ENCODE measurements at regions not wholly inside any gene's neighbourhood (a gene's known extent, or its start where the extent isn't known, plus 50 kb on each side); places are given as distances from the start of the nearest gene placed in this dataset.

DNA sequence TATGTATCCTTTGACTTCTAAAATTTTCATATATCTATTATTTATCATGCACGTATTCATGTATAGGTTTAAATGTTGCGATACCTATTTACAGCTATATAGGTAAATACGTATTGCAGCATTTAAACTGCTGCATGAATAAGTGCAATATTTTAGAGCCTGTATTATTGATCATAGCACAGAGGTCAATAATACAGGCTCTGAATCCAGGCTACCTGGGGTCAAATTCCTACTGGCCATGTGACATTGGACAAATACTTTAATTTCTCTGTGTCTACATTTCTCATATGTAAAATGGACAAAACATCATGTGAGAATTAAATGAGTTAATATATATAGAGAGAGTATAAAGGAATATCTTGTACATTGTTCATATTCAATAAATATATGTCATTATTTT lies 352.9 kb upstream of the ROBO2 start:
- no peak overlapping the region for H3K4me3 ChIP-seq (ENCODE audit: control extremely low read depth in 1 of 5, extremely low read depth in 1 of 5, insufficient read depth in 1 of 5, low read depth in 2 of 5, low read length in 4 of 5)
- intact Hi-C loops (cut with micrococcal nuclease) = no loop called here
- no peak overlapping the region for H3K27ac ChIP-seq (ENCODE audit: low read length in 2 of 2)
- no peak overlapping the region for H2AFZ ChIP-seq (ENCODE audit: insufficient read depth, low read depth, low read length, poor library complexity, severe bottlenecking)
- POLR2A ChIA-PET = no interaction called here
- H4K20me1 ChIP-seq (ENCODE audit: control insufficient read depth, insufficient read depth, low read length, poor library complexity, severe bottlenecking) = no peaks in the 10 kb centered on the region
- H3K36me3 ChIP-seq (replicated peaks in 1 of 2; ENCODE audit: control extremely low read depth in 1 of 2, control insufficient read depth in 1 of 2, extremely low read depth in 1 of 2, insufficient read depth in 2 of 2, low read length in 1 of 2) = no peaks in the 10 kb centered on the region
- no peaks in the 10 kb centered on the region for H3K4me1 Mint-ChIP-seq
- peaks cover 7% of the 10 kb centered on the region for H3K9me3 Mint-ChIP-seq (ENCODE audit: insufficient read depth)
- H3K9ac ChIP-seq (ENCODE audit: low read length) = no peak overlapping the region
- no peaks in the 10 kb centered on the region for H3K4me1 ChIP-seq (ENCODE audit: control insufficient read depth in 2 of 2, insufficient read depth in 2 of 2, low read length in 2 of 2)
- no peak for TF ChIP-seq EZH2 (IDR thresholded peaks at IDR 0.05; ENCODE audit: borderline replicate concordance, insufficient read depth, low read depth, low read length, poor library complexity, severe bottlenecking)
- TF ChIP-seq, protein P1, sequence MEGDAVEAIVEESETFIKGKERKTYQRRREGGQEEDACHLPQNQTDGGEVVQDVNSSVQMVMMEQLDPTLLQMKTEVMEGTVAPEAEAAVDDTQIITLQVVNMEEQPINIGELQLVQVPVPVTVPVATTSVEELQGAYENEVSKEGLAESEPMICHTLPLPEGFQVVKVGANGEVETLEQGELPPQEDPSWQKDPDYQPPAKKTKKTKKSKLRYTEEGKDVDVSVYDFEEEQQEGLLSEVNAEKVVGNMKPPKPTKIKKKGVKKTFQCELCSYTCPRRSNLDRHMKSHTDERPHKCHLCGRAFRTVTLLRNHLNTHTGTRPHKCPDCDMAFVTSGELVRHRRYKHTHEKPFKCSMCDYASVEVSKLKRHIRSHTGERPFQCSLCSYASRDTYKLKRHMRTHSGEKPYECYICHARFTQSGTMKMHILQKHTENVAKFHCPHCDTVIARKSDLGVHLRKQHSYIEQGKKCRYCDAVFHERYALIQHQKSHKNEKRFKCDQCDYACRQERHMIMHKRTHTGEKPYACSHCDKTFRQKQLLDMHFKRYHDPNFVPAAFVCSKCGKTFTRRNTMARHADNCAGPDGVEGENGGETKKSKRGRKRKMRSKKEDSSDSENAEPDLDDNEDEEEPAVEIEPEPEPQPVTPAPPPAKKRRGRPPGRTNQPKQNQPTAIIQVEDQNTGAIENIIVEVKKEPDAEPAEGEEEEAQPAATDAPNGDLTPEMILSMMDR (IDR thresholded peaks at IDR 0.05) = no peak
- DNase-seq (no peak), ATAC-seq (ENCODE audit: low read depth) (no peak)
- WGBS (ENCODE audit: insufficient coverage) = no CpG with 5 or more reads among the region's 3 CpGs
- no peaks in the 10 kb centered on the region for H3K79me2 ChIP-seq (ENCODE audit: control insufficient read depth, insufficient read depth, low read length)
- no peak overlapping the region for H3K4me3 Mint-ChIP-seq
- H3K27me3 ChIP-seq (replicated peaks in 1 of 4; ENCODE audit: control extremely low read depth in 1 of 4, control insufficient read depth in 3 of 4, insufficient read depth in 4 of 4, low read length in 3 of 4) = no peaks in the 10 kb centered on the region
- H3K4me2 ChIP-seq (replicated peaks; ENCODE audit: low read depth, low read length, poor library complexity, severe bottlenecking) = no peak overlapping the region
- no peaks in the 10 kb centered on the region for H3K9me3 ChIP-seq (ENCODE audit: control extremely low read depth in 1 of 3, control insufficient read depth in 2 of 3, insufficient read depth in 1 of 3, low read length in 2 of 3)
- H3K27ac Mint-ChIP-seq = no peak overlapping the region
- CTCF ChIA-PET = no interaction called here
- no peaks in the 10 kb centered on the region for H3K27me3 Mint-ChIP-seq

DNA sequence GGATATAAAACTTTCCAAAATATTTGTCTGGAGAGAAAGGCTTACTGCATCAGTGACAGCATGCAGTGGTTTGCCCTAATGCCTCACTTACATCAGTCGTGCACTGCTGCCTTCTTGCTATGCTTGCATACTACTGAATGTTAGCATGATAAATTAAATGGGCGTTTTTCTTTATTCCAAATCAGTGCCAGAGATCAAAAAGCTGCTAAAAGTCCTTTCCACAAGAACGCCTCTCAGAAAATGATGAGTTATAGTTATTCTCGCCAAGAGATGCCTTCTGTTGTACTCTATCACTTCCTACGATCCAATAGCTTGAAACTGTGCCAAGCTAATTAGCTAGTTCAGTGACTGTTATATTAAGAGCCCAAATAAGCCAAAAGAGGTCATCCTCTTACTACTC lies 345.8 kb upstream of the ROBO2 start:
- POLR2A ChIA-PET = no interaction called here
- H3K27ac Mint-ChIP-seq = no peak overlapping the region
- no peak overlapping the region for H2AFZ ChIP-seq (ENCODE audit: insufficient read depth, low read depth, low read length, poor library complexity, severe bottlenecking)
- H3K4me1 Mint-ChIP-seq = no peaks in the 10 kb centered on the region
- no peaks in the 10 kb centered on the region for H3K36me3 ChIP-seq (replicated peaks in 1 of 2; ENCODE audit: control extremely low read depth in 1 of 2, control insufficient read depth in 1 of 2, extremely low read depth in 1 of 2, insufficient read depth in 2 of 2, low read length in 1 of 2)
- H3K27me3 ChIP-seq (replicated peaks in 1 of 4; ENCODE audit: control extremely low read depth in 1 of 4, control insufficient read depth in 3 of 4, insufficient read depth in 4 of 4, low read length in 3 of 4) = no peaks in the 10 kb centered on the region
- H3K27ac ChIP-seq (ENCODE audit: low read length in 2 of 2) = no peak overlapping the region
- no peak for TF ChIP-seq EZH2 (IDR thresholded peaks at IDR 0.05; ENCODE audit: borderline replicate concordance, insufficient read depth, low read depth, low read length, poor library complexity, severe bottlenecking)
- TF ChIP-seq, protein P1 (IDR thresholded peaks at IDR 0.05) = no peak
- peaks cover 5% of the 10 kb centered on the region for H3K9me3 Mint-ChIP-seq (ENCODE audit: insufficient read depth)
- no peaks in the 10 kb centered on the region for H4K20me1 ChIP-seq (ENCODE audit: control insufficient read depth, insufficient read depth, low read length, poor library complexity, severe bottlenecking)
- intact Hi-C loops (cut with micrococcal nuclease) = no loop called here
- no peak overlapping the region for H3K9ac ChIP-seq (ENCODE audit: low read length)
- H3K27me3 Mint-ChIP-seq = no peaks in the 10 kb centered on the region
- CTCF ChIA-PET = no interaction called here
- H3K4me1 ChIP-seq (ENCODE audit: control insufficient read depth in 2 of 2, insufficient read depth in 2 of 2, low read length in 2 of 2) = no peaks in the 10 kb centered on the region
- H3K4me3 Mint-ChIP-seq = no peak overlapping the region
- ATAC-seq (ENCODE audit: low read depth) = no peak
- H3K79me2 ChIP-seq (ENCODE audit: control insufficient read depth, insufficient read depth, low read length) = no peaks in the 10 kb centered on the region
- no peak overlapping the region for H3K4me2 ChIP-seq (replicated peaks; ENCODE audit: low read depth, low read length, poor library complexity, severe bottlenecking)
- DNase-seq = no peak
- WGBS (ENCODE audit: insufficient coverage) = 80% methylated on average over 1 of the region's 5 CpGs
- peaks cover 0 to 2% (median 0%) of the 10 kb centered on the region in 3 donors for H3K9me3 ChIP-seq (ENCODE audit: control extremely low read depth in 1 of 3, control insufficient read depth in 2 of 3, insufficient read depth in 1 of 3, low read length in 2 of 3)
- no peak overlapping the region for H3K4me3 ChIP-seq (ENCODE audit: control extremely low read depth in 1 of 5, extremely low read depth in 1 of 5, insufficient read depth in 1 of 5, low read depth in 2 of 5, low read length in 4 of 5)
